ENCODE measurements at regions not wholly inside any gene's neighbourhood (a gene's known extent, or its start where the extent isn't known, plus 50 kb on each side); places are given as distances from the start of the nearest gene placed in this dataset.

DNA sequence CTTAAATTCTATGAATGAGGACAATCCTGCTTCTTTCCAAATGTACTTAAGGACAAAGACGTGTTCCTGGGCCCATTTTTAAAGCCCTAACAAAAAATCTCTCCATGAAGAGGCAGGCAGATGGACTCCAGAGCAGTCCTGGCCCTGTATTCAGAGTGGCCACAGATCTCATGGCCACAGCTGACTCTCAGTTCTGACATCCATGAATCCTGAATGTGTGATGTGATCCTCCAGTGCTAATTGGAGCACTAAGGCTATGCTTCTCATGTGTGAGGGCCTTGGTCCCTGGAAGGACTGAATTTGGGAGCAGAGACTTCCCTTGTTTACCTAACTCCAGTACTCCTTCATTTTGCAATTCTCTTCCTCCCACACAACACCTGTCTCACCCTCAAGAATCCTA lies 373.0 kb downstream of the AGTPBP1 start:
- TF ChIP-seq, protein P1, sequence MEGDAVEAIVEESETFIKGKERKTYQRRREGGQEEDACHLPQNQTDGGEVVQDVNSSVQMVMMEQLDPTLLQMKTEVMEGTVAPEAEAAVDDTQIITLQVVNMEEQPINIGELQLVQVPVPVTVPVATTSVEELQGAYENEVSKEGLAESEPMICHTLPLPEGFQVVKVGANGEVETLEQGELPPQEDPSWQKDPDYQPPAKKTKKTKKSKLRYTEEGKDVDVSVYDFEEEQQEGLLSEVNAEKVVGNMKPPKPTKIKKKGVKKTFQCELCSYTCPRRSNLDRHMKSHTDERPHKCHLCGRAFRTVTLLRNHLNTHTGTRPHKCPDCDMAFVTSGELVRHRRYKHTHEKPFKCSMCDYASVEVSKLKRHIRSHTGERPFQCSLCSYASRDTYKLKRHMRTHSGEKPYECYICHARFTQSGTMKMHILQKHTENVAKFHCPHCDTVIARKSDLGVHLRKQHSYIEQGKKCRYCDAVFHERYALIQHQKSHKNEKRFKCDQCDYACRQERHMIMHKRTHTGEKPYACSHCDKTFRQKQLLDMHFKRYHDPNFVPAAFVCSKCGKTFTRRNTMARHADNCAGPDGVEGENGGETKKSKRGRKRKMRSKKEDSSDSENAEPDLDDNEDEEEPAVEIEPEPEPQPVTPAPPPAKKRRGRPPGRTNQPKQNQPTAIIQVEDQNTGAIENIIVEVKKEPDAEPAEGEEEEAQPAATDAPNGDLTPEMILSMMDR (IDR thresholded peaks at IDR 0.05; ENCODE audit: low read depth, low read length, missing input control): no peak
- TF ChIP-seq, protein P2, sequence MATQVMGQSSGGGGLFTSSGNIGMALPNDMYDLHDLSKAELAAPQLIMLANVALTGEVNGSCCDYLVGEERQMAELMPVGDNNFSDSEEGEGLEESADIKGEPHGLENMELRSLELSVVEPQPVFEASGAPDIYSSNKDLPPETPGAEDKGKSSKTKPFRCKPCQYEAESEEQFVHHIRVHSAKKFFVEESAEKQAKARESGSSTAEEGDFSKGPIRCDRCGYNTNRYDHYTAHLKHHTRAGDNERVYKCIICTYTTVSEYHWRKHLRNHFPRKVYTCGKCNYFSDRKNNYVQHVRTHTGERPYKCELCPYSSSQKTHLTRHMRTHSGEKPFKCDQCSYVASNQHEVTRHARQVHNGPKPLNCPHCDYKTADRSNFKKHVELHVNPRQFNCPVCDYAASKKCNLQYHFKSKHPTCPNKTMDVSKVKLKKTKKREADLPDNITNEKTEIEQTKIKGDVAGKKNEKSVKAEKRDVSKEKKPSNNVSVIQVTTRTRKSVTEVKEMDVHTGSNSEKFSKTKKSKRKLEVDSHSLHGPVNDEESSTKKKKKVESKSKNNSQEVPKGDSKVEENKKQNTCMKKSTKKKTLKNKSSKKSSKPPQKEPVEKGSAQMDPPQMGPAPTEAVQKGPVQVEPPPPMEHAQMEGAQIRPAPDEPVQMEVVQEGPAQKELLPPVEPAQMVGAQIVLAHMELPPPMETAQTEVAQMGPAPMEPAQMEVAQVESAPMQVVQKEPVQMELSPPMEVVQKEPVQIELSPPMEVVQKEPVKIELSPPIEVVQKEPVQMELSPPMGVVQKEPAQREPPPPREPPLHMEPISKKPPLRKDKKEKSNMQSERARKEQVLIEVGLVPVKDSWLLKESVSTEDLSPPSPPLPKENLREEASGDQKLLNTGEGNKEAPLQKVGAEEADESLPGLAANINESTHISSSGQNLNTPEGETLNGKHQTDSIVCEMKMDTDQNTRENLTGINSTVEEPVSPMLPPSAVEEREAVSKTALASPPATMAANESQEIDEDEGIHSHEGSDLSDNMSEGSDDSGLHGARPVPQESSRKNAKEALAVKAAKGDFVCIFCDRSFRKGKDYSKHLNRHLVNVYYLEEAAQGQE (IDR thresholded peaks at IDR 0.05): no peak
- TF ChIP-seq, protein P3, sequence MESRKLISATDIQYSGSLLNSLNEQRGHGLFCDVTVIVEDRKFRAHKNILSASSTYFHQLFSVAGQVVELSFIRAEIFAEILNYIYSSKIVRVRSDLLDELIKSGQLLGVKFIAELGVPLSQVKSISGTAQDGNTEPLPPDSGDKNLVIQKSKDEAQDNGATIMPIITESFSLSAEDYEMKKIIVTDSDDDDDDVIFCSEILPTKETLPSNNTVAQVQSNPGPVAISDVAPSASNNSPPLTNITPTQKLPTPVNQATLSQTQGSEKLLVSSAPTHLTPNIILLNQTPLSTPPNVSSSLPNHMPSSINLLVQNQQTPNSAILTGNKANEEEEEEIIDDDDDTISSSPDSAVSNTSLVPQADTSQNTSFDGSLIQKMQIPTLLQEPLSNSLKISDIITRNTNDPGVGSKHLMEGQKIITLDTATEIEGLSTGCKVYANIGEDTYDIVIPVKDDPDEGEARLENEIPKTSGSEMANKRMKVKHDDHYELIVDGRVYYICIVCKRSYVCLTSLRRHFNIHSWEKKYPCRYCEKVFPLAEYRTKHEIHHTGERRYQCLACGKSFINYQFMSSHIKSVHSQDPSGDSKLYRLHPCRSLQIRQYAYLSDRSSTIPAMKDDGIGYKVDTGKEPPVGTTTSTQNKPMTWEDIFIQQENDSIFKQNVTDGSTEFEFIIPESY (IDR thresholded peaks at IDR 0.05): no peak
- no peak for TF ChIP-seq RAD21 (IDR thresholded peaks at IDR 0.05)
- no peak for TF ChIP-seq HNF4G (IDR thresholded peaks at IDR 0.05)
- no peak for TF ChIP-seq JUND (IDR thresholded peaks at IDR 0.05)
- TF ChIP-seq SP1 (IDR thresholded peaks at IDR 0.05): no peak
- TF ChIP-seq, protein P4, sequence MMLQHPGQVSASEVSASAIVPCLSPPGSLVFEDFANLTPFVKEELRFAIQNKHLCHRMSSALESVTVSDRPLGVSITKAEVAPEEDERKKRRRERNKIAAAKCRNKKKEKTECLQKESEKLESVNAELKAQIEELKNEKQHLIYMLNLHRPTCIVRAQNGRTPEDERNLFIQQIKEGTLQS (IDR thresholded peaks at IDR 0.05): no peak
- TF ChIP-seq, protein P5, sequence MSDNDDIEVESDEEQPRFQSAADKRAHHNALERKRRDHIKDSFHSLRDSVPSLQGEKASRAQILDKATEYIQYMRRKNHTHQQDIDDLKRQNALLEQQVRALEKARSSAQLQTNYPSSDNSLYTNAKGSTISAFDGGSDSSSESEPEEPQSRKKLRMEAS (IDR thresholded peaks at IDR 0.05): no peak
